ENCODE measurements at regions not wholly inside any gene's neighbourhood (a gene's known extent, or its start where the extent isn't known, plus 50 kb on each side); places are given as distances from the start of the nearest gene placed in this dataset.
A peak's percentile ranks its signal among the peaks of the same experiment; 100 is the strongest.

GRCh38 chr1:221031458-221032203, 152.4 kb downstream of the HLX start:
- no peak for TF ChIP-seq CTCF (IDR thresholded peaks at IDR 0.05)
- peak; percentile 43; the same call in 1 of the 2 replicates for TF ChIP-seq PBX3 (IDR thresholded peaks at IDR 0.05)
- no peak for TF ChIP-seq JUND (IDR thresholded peaks at IDR 0.05)
